OCI-LY1 (cell line): ENCODE measurements at regions not wholly inside any gene's neighbourhood (a gene's known extent, or its start where the extent isn't known, plus 50 kb on each side); places are given as distances from the start of the nearest gene placed in this dataset.

Experiments
- CTCF ChIP-seq: fragments of 200-600 bp; sonication (generic), shearing (Covaris generic); IDR thresholded peaks from 2 replicates; pipeline ENCODE4 v1.5.1; 2017; ENCODE audit warnings: mild to moderate bottlenecking, antibody characterized with exemption, low read length, moderate library complexity, mixed read lengths
- EZH2 ChIP-seq: fragments of 200-600 bp; sonication (generic), shearing (Covaris generic); IDR thresholded peaks from 2 replicates; pipeline ENCODE4 v1.8.0; 2017; ENCODE audit warnings: borderline replicate concordance, mixed run types, mild to moderate bottlenecking, antibody characterized with exemption, low read length, moderate library complexity, mixed read lengths

GRCh38 chr7:26013551-26014083 lies 138.4 kb upstream of the NFE2L3 start:
- no peak for TF ChIP-seq CTCF
- TF ChIP-seq EZH2 = no peak
